K562 (cell line): ENCODE measurements at regions not wholly inside any gene's neighbourhood (a gene's known extent, or its start where the extent isn't known, plus 50 kb on each side); places are given as distances from the start of the nearest gene placed in this dataset.

Experiments used
- ATAC-seq: fragments of 200-7000 bp; cut with Tn5 transposase; 3 replicates; pipeline ENCODE4 v1.9.1; 2020; ENCODE audit warnings: moderate library complexity
- BruUV-seq: library from RNA; stranded (reverse); fragments of 400-500 nt; replicated peaks from 2 replicates; lab custom pipeline; 2021; lab: Mats Ljungman, UMichigan
- CTCF ChIA-PET: fragments of 300-600 bp; formaldehyde crosslinking; extraction: SDS; loops from one replicate; lab custom pipeline; 2021; ENCODE audit warnings: low intra/inter-chr PET ratio; lab: Yijun Ruan, JAX
- POLR2A ChIA-PET: fragments of 300-600, 350-650 bp; sonication (Branson Sonifier 250); formaldehyde crosslinking; extraction: SDS; loops from one replicate; lab custom pipeline; 2021; ENCODE audit warnings: antibody characterized with exemption, inconsistent platforms; lab: Yijun Ruan, JAX
- DNase-seq, 4 experiments: peaks; one replicate each; pipeline versions ENCODE4 v3.0.0 to v3.0.0-alpha.2; 2011 to 2018; ENCODE audit warnings: low spot score in 3 of 4, mixed read lengths in 3 of 4; ENCODE audit errors: extremely low read depth in 1 of 4
- FAIRE-seq: peaks from 2 replicates; lab custom pipeline; 2011; peaks lifted over from hg19 to GRCh38; lab: Jason Lieb, UNC
- H2AFZ ChIP-seq: 2 replicates; pipeline ENCODE4 v1.6.0; 2011; ENCODE audit warnings: low read depth, low read length, control low read depth, inconsistent platforms
- H3K27ac ChIP-seq: fragments of 200-600 bp; 3 replicates; pipeline ENCODE4 v1.8.0; 2011; ENCODE audit warnings: low read depth, mild to moderate bottlenecking, control low read depth, inconsistent platforms, low read length, moderate library complexity, mixed read lengths; ENCODE audit errors: extremely low read depth
- H3K27me3 ChIP-seq, 2 experiments: fragments of 300-600 bp in 1 of 2; 2 replicates in 1 of 2; 3 replicates in 1 of 2; pipeline versions ENCODE4 v1.6.0 to v1.8.0; 2011; ENCODE audit warnings: inconsistent platforms in 2 of 2, low read length in 2 of 2, mild to moderate bottlenecking in 1 of 2, mixed read lengths in 1 of 2, moderate library complexity in 1 of 2; ENCODE audit not compliant: control insufficient read depth in 2 of 2, insufficient read depth in 2 of 2
- H3K36me3 ChIP-seq: fragments of 300-600 bp; 3 replicates; pipeline ENCODE4 v1.8.0; 2011; ENCODE audit warnings: mild to moderate bottlenecking, low read length, inconsistent platforms; ENCODE audit not compliant: control insufficient read depth, insufficient read depth
- H3K4me1 ChIP-seq, 2 experiments: fragments of 200-600 bp in 1 of 2; replicated peaks in 1 of 2; 2 replicates in 1 of 2; 3 replicates in 1 of 2; pipeline versions ENCODE4 v1.5.1 to v1.8.0; 2011; ENCODE audit warnings: inconsistent platforms in 2 of 2, low read length in 2 of 2, mild to moderate bottlenecking in 1 of 2, mixed read lengths in 1 of 2, moderate library complexity in 1 of 2; ENCODE audit not compliant: control insufficient read depth in 2 of 2, insufficient read depth in 2 of 2
- H3K4me2 ChIP-seq: 2 replicates; pipeline ENCODE4 v1.6.1; 2011; ENCODE audit warnings: low read length, control low read depth, inconsistent platforms, mixed read lengths; ENCODE audit not compliant: insufficient read depth
- H3K4me3 ChIP-seq: fragments of 200-600 bp; sonication (generic), shearing (Covaris generic); 2 replicates; pipeline ENCODE4 v1.5.1; 2016; ENCODE audit warnings: control low read depth, inconsistent platforms
- H3K79me2 ChIP-seq: fragments of 200-600 bp; 3 replicates; pipeline ENCODE4 v1.8.0; 2011; ENCODE audit warnings: low read length, inconsistent platforms; ENCODE audit not compliant: control insufficient read depth, insufficient read depth
- H3K9ac ChIP-seq, 2 experiments: 2 replicates each; pipeline versions ENCODE4 v1.6.0 to v1.6.1; 2011; ENCODE audit warnings: low read depth in 2 of 2, low read length in 2 of 2, control low read depth in 1 of 2, inconsistent platforms in 1 of 2, mild to moderate bottlenecking in 1 of 2, mixed read lengths in 1 of 2; ENCODE audit not compliant: insufficient read depth in 1 of 2
- H3K9me1 ChIP-seq: one replicate; pipeline ENCODE4 v1.6.0; 2011; ENCODE audit warnings: inconsistent platforms, mild to moderate bottlenecking, low read length, moderate library complexity; ENCODE audit not compliant: control insufficient read depth, insufficient read depth
- H3K9me3 ChIP-seq: replicated peaks from 2 replicates; pipeline ENCODE4 v1.5.1; 2011; ENCODE audit warnings: low read depth, low read length, inconsistent platforms; ENCODE audit not compliant: control insufficient read depth, insufficient read depth
- H4K20me1 ChIP-seq: replicated peaks from 2 replicates; pipeline ENCODE4 v1.6.1; 2011; ENCODE audit warnings: low read length, inconsistent platforms, mixed read lengths; ENCODE audit not compliant: control insufficient read depth, insufficient read depth
- CBX2 ChIP-seq: fragments of 200-600 bp; sonication (generic); IDR thresholded peaks from one replicate; pipeline ENCODE4 v1.6.1; 2012; ENCODE audit warnings: mild to moderate bottlenecking, low read length, inconsistent platforms; ENCODE audit not compliant: insufficient read depth, poor library complexity, severe bottlenecking
- E2F3 ChIP-seq: fragments of 250-450 bp; sonication (Bioruptor Pico); IDR thresholded peaks from 2 replicates; pipeline ENCODE4 v1.4.0; 2020; ENCODE audit warnings: mild to moderate bottlenecking
- ETV6 ChIP-seq, 3 experiments: fragments of 150-350 bp in 1 of 3; sonication (generic) in 1 of 3; formaldehyde crosslinking in 1 of 3; IDR thresholded peaks; 2 replicates each; pipeline versions ENCODE4 v1.6.1 to v1.8.0; 2014 to 2022; ENCODE audit warnings: borderline replicate concordance in 2 of 3, low read depth in 2 of 3, antibody characterized with exemption in 1 of 3, low read length in 1 of 3, mild to moderate bottlenecking in 1 of 3, missing genetic modification reagents in 1 of 3
- ILF3 ChIP-seq: fragments of 450-650 bp; IDR thresholded peaks from 2 replicates; pipeline ENCODE4 v1.6.1; 2018; ENCODE audit warnings: antibody characterized with exemption, mild to moderate bottlenecking, moderate library complexity, borderline replicate concordance
- MEF2A ChIP-seq: IDR thresholded peaks from 2 replicates; pipeline ENCODE4 v1.6.1; 2011; ENCODE audit warnings: low read depth, mild to moderate bottlenecking, low read length, moderate library complexity; ENCODE audit not compliant: control insufficient read depth
- SETDB1 ChIP-seq: IDR thresholded peaks from one replicate; pipeline ENCODE4 v1.6.1; 2012; ENCODE audit warnings: low read length, control low read depth, inconsistent platforms
- ZNF133 ChIP-seq: fragments of 250-450 bp; sonication (Bioruptor Pico); IDR thresholded peaks from 2 replicates; pipeline ENCODE4 v1.4.0; 2020; ENCODE audit warnings: mild to moderate bottlenecking
- ZNF76 ChIP-seq: fragments of 250-450 bp; sonication (Bioruptor Pico); IDR thresholded peaks from 2 replicates; pipeline ENCODE4 v1.4.0; 2020; ENCODE audit warnings: mild to moderate bottlenecking, moderate library complexity, borderline replicate concordance
- WGBS: fragments of 100-300 bp; shearing (Covaris generic); methylation state at CpG from one replicate; pipeline ENCODE4 v1.1.6; 2016; ENCODE audit warnings: low coverage, mixed read lengths; ENCODE audit not compliant: insufficient coverage; ENCODE audit errors: missing lambda C conversion rate; 5-methylcytosine and 5-hydroxymethylcytosine counted together
- in situ Hi-C: fragments of 300-500 bp; cut with MboI; formaldehyde crosslinking; loops from 4 replicates; pipeline ENCODE4 v1.15.0; 2018; ENCODE audit warnings: inconsistent platforms, mixed read lengths
- intact Hi-C: fragments of 100-400 bp; cut with micrococcal nuclease; formaldehyde crosslinking; loops from 2 replicates; pipeline ENCODE4 v1.14.2; 2022

DNA sequence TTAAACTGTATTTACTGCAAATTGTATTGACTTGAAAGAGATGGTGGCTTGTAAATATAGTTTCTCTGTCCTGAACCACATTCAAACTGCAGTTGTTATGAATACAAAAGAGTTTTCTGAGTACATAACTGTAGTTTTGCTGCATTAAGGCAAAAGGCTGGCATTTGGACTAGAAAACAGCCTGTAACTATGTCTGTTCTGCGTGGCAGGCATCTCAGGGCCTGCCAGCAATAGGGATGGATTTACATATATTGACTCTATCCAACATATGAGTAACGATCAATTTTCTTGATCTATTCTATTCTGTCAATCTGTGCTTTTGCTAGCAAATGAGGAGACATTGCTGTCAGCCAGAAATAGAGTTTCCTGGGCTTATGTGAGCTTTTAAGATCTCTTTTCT lies 174.6 kb downstream of the TMEM26 start:
- no peaks in the 10 kb centered on the region for H3K9me1 ChIP-seq
- H4K20me1 ChIP-seq: no peaks in the 10 kb centered on the region
- FAIRE-seq (no peak), DNase-seq (no peak), ATAC-seq (no peak)
- no peaks in the 10 kb centered on the region for H3K4me1 ChIP-seq
- no peaks in the 10 kb centered on the region for H3K79me2 ChIP-seq
- H2AFZ ChIP-seq: no peak overlapping the region
- no peak overlapping the region for H3K27ac ChIP-seq
- 2% methylated on average over 2 of the region's 2 CpGs for WGBS
- in situ Hi-C loops (no loop called here), intact Hi-C loops (no loop called here)
- H3K9ac ChIP-seq: no peak overlapping the region
- H3K27me3 ChIP-seq: no peaks in the 10 kb centered on the region; a peak in 1 of 5 replicates
- no peak overlapping the region for H3K4me3 ChIP-seq
- no peak for TF ChIP-seq ZNF133 (CRISPR knock-in tag)
- no peak for TF ChIP-seq ZNF76 (CRISPR knock-in tag)
- TF ChIP-seq CBX2: no peak
- no peak for TF ChIP-seq ETV6 (IDR thresholded peaks at IDR 0.05; ENCODE audit: borderline replicate concordance in 1 of 2, low read depth in 2 of 2, low read length in 1 of 2)
- no peak for TF ChIP-seq ETV6 (CRISPR knock-in tag; IDR thresholded peaks at IDR 0.05; ENCODE audit: borderline replicate concordance)
- TF ChIP-seq SETDB1: no peak
- TF ChIP-seq E2F3 (CRISPR knock-in tag): no peak
- TF ChIP-seq MEF2A: no peak
- no peak for TF ChIP-seq ILF3
- no peaks in the 10 kb centered on the region for H3K9me3 ChIP-seq
- no TSS peak for BruUV-seq
- ChIA-PET CTCF (no interaction called here), POLR2A (interaction anchor here (1.0 kb wide), 1 partner anchor 14 kb away, joined by 3 read pairs; no protein-coding TSS in a partner anchor)
- no peak overlapping the region for H3K4me2 ChIP-seq
- H3K36me3 ChIP-seq: no peaks in the 10 kb centered on the region
